HG02798 (cell line): ENCODE measurements at regions not wholly inside any gene's neighbourhood (a gene's known extent, or its start where the extent isn't known, plus 50 kb on each side); places are given as distances from the start of the nearest gene placed in this dataset.
"Not testable (repeated sequence)": the region's sequence is repeated elsewhere in the genome, so short reads cannot be mapped to it uniquely, and the experiment has no call there.

Source experiments
- ATAC-seq: cut with Tn5 transposase; IDR thresholded peaks from one replicate; pipeline ENCODE4 v1.9.1; 2021; ENCODE audit warnings: mild to moderate bottlenecking; ENCODE audit not compliant: unreplicated experiment, poor library complexity

- no peak for ATAC-seq
These were observed 109.9 kb downstream of the METRNL start for GRCh38 chr17:83189044-83190003.

- no peak for ATAC-seq
These were observed 110.6 kb downstream of the METRNL start for GRCh38 chr17:83190004-83190385.

- no peak for ATAC-seq
These were observed 111.4 kb downstream of the METRNL start for GRCh38 chr17:83190601-83191387.

DNA sequence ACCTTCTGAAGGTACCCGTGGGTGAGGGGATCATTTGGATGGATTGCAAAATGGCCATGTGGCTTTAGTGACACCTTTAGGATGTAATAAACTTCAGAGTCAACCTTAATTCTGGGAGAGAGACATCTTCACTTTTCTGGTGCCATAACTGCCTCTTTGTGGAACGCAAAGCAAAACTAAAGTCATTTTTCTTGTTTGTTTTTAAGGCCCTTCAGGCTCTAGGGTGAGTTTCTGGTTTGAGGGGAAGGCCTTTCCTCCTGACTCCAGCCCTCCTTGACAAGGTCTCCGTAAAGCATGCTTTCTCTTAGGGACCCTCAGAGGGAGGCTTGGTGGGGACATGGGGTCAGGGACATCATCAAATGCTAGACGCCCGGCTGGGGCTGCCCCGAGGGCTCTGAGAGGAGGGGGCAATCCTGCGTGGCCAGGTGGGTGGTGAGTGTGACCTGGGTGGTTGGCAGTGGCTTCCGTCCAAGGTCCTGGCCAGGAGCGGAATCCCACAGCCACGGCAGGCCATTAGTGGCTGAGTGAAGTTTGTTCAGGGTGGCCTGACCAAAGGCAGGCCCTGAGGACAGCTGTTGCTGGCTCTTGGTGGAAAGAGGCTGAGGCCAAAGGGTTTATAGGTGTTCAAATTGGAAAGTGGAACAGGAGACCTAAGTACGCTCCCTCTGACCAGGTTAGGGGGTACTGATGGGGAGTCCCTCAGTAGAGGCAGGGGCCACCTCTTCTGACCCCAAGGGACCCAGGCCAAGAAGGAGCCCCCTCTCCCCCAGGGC is 112.2 kb downstream of the METRNL start:
- ATAC-seq = no peak

- no peak for ATAC-seq
These were observed 112.9 kb downstream of the METRNL start for GRCh38 chr17:83192161-83192788.

DNA sequence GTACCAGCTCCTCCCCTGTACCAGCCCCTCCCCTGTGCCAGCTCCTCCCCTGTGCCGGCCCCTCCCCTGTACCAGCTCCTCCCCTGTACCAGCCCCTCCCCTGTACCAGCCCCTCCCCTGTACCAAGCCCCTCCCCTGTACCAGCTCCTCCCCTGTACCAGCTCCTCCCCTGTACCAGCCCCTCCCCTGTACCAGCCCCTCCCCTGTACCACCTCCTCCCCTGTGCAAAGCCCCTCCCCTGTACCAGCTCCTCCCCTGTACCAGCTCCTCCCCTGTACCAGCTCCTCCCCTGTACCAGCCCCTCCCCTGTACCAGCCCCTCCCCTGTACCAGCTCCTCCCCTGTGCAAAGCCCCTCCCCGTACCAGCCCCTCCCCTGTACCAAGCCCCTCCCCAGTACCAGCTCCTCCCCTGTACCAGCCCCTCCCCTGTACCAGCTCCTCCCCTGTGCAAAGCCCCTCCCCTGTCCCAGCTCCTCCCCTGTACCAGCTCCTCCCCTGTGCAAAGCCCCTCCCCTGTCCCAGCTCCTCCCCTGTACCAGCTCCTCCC is 113.5 kb downstream of the METRNL start:
- ATAC-seq = not testable (repeated sequence)

- ATAC-seq = no peak
These were observed 114.2 kb downstream of the METRNL start for GRCh38 chr17:83193336-83194185.

DNA sequence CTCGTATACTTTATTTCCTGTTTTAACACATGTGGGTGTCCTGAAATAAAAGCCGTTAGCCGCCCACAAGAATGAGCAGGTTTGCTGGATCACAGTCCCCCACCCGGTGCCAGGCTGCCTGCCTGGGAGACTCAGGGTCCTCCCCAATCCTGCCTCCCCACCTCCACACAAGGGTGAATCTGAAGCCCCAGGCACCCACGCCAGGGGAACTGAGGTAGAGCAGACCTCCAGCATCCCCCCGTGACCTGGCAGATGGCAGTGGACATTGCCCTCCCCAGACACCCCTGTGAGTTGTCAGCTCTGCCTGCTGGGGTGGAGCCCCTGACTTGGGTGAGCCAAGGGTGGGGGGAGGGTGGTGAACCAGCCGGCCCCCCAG is 114.8 kb downstream of the METRNL start:
- no peak for ATAC-seq

DNA sequence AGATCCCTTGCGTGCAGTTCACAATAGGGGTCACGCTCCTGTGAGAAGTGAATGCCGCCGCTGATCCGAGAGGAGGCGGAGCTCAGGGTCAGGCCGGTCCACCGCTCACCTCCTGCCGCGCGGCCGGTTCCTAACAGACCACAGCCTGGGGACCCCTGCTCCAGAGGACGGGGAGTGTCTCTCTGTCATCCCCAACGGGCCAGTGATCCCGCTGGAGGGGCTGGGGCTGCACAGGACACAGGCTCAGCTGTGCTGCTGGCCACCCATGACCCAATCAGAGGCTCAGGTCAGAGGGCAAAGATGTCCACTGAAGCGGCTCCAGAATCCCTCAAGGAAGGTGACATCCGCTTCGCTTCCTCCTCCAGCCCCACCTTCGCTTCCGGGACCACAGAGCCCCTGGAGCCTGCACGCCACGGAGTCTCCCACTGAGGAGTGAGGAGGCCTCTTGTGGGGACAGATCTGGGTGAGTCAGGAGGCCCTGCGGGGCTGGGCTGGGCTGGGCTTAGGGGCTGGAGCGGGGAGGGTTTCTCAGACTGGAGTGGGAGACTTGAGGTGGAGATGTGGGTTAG is 115.4 kb downstream of the METRNL start:
- no peak for ATAC-seq

DNA sequence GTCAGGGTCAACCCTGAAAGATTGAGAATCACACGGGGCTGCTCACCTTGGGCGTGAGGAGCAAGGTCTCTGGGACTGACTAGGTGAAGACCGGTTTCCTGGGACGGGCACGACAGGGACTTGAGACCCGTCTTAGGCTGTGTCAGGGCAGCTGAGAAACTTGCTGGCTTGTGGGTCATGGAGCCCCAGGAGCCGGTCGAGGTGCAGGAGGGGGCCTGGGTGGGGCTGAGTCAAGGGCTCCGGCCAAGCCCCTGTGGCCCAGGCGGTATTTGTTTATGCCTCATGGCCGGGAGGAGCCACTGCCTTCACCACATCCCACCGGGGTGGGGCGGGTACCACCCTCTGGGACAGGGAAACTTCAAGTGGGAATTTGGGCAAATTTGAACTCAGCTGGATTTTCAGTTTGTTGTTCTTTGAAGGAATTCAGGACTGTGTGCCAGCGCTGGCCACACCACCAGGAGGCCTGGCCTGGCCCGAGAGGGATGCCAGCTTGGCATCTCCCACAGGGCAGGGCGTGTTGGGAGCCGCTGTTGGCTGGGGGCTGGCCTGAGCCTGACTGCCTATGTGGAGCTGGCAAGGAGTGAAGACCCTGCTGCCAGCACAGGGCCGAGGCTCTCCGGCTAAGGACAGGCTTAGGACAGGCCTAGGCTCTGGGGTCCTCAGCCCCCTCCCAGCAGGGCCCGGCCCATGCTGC is 116.1 kb downstream of the METRNL start:
- ATAC-seq = no peak

DNA sequence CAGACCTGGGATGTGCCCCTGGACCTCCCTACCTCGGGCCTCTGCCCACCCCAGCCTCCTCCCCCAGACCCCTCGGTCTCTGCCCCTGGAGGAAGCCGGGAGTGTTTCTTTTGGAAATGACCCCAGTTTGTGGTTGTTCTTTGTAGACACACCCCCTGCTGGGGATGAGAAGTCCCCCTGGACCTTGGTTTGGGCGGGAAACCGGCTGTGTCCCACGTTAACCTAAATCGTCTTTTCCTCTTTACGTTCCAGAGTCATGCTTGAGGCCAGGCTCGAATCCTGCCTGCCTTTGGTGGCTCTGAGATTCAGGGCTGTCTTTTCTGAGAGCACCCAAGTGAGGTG is 116.6 kb downstream of the METRNL start:
- ATAC-seq = no peak

- ATAC-seq = no peak
These were observed 117.0 kb downstream of the METRNL start for GRCh38 chr17:83196366-83196765.

GRCh38 chr17:83196973-83197880 is 117.8 kb downstream of the METRNL start:
- ATAC-seq = no peak

GRCh38 chr17:83198366-83199341 is 119.2 kb downstream of the METRNL start:
- no peak for ATAC-seq

GRCh38 chr17:83199500-83200201 is 120.2 kb downstream of the METRNL start:
- no peak for ATAC-seq
